SHP77 (cell line): ENCODE measurements at regions not wholly inside any gene's neighbourhood (a gene's known extent, or its start where the extent isn't known, plus 50 kb on each side); places are given as distances from the start of the nearest gene placed in this dataset.
A peak's percentile ranks its signal among the peaks of the same experiment; 100 is the strongest.

Source experiments
- DNase-seq, 2 experiments: peaks; one replicate each; lab custom pipeline; 2025; lab: John Stamatoyannopoulos, UW

DNA sequence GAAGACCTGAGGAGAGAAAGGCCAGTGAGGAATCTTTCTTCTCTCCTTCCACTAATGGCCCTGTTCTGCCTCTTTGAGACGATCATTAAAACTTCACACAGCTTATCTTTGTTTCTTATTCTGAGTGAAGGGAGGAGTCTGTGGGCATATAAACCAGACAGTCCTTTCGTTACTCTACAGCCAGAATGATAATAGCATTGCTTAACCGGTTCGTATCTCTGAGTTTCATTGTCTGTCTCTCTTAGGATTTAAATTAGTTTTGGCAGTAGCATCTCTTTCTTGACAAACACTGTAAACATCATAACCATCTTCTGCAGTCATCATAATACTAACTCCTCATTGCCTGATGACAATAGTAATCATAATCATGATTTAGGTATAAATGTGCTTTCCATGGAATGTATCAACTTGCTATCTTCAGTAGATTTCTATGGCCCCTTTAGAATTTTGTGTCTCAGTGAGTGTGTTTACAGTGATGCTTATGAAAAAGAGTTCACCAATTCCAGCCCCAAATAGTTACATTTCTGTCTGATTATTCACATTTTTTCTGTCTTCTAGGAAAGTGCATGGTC lies 618.8 kb upstream of the KLF4 start:
- DNase-seq: no peak

DNA sequence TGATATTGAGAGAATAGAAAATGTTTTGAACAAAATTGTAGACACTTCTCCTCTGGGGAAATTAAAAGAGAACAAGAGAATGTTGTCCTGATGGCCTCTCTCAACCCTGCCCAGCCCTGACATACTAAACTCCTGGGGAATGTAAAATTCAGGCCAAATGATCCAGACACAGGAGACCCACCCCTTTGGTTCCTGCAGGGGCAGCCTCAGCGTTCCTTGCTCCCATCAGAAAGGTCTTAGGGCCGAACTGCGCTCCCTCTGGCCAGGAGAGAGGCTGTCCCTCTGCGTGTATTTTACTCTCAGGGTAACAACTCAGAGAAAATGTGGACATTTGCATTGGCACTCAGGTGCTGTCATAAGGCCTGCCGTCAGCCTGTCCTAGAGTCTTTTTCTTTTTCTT lies 616.3 kb upstream of the KLF4 start:
- DNase-seq: no peak

DNA sequence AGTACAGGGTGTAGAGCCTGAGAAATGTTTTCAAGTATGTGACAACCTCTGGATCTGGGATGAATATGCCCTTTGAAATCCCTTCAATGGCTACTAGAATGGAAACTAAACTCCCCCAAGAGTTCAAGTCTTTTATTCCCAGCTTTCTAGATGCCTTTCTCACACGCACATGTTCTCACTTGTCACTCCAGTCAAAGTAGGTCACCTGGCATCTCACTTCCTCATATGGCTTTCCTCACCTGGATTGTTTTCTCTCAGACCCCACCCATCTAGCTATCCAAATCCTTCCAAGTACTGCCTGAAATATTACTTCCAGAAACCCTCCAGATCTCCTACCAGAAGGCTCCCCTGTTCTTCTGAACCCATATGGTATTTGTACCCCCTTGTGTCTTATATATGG lies 615.4 kb upstream of the KLF4 start:
- DNase-seq: no peak

DNA sequence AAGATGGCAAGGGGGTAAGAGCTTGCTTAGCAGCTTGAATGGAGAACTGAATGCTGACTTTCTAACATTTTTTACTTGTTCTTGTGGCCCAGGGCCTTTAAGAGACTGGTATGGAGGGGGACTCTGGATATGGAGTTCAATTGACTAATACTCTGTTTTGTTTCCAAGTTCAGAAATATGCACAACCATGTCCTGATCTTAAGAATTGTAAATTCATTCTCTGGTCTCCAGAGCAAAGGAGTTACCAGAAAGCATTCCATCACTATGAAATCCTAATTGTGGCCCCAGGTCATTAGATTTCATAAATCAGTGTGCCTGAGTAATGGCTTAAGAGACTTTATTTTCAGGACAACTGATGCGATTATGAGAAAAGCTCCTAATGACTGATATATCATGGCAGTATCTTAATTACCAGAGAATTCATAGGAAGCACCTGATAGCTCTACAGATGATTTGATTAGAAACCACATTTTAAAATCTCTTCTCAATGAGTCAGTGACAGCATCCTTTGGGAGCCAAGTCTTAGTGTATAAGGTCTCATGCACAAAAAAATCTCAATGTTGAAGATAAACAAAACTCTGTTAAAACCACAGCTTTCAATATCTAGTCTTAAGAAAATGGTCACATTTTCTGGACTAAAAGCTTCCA lies 613.6 kb upstream of the KLF4 start:
- no peak for DNase-seq

DNA sequence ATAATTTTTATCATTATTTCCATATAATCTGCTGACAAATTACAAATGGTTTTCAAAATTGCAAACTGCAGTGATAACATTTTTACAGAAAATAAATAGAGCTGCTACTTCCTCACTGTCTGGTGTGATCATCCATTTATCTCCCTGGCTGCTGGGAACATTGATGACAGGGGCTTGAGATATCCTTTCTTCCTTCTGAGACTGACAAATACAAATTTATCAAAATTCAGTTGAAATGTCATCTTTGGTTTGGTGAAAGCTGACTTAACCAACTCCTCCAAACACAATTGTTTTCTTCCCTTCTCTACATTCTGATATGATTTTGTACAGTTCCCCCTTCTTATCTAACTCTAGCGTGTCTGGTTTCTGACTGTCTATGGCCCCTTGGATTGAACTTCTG lies 611.8 kb upstream of the KLF4 start:
- no peak for DNase-seq

DNA sequence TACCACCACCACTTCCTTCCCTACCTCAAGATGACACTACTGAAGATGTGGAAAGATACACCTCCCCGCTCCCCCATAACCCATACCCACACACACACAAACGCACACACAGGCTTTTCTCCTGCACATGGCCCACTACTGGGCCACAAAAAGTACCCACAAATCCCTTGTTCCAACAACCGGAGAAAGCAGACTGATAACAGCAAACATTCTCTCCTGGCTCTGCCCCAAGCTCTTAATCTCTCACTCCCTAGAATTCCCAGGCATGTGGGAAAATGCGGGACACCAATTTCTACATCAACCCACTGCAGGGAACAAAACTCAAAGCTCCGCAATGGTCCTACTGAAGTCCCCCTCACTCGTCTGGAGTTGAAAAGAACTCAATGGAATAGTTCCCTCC lies 611.0 kb upstream of the KLF4 start:
- DNase-seq: no peak

DNA sequence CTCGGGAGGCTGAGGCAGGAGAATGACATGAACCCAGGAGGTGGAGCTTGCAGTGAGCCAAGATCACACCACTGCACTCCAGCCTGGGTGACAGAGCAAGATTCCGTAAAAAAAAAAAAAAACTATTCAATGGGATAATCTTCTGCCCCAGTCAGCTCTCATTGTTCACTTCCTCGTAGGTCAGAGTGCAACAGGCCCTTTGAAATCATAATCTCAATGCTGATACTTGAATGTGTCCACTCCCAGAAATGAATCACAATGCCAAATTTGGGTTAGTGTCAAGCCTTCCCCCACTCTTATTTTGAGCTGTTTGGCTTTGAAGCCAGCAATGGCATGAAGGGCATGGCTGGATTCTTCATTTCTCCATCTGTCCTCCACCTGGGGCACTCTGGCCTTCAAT lies 610.3 kb upstream of the KLF4 start:
- no peak for DNase-seq

DNA sequence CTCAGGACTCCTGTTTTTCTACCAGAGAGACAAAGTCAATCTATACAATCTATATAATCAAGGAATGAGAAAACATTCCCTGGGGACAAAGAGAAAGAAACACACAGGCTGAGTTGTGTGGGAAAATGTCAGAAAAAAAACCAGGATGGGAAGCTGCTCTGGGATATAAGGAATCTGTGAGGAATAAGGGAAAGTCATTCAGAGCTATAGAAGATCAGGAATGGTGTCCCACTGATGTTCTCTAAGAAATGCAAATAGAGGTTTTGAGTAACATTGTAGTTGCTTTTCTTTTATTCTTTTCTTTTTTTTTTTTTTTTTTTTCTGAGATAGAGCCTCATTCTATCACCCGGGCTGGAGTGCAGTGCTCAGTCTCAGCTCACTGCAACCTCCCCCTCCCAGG lies 605.9 kb upstream of the KLF4 start:
- DNase-seq: no peak

DNA sequence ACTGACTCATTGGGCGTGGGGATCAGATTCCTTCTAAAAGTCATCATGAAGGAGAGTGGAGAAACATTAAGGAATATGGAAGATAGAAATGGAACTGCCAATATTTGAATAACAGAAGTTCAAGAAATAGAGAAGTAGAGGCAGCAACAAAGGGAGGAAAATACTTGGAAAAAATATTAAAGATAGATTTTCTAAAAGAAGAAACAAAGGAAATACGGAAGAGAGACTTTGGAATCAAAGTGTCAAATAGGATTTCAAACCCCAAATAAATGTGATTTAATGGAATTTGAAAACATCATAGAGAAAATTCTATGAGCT lies 605.1 kb upstream of the KLF4 start:
- no peak for DNase-seq

DNA sequence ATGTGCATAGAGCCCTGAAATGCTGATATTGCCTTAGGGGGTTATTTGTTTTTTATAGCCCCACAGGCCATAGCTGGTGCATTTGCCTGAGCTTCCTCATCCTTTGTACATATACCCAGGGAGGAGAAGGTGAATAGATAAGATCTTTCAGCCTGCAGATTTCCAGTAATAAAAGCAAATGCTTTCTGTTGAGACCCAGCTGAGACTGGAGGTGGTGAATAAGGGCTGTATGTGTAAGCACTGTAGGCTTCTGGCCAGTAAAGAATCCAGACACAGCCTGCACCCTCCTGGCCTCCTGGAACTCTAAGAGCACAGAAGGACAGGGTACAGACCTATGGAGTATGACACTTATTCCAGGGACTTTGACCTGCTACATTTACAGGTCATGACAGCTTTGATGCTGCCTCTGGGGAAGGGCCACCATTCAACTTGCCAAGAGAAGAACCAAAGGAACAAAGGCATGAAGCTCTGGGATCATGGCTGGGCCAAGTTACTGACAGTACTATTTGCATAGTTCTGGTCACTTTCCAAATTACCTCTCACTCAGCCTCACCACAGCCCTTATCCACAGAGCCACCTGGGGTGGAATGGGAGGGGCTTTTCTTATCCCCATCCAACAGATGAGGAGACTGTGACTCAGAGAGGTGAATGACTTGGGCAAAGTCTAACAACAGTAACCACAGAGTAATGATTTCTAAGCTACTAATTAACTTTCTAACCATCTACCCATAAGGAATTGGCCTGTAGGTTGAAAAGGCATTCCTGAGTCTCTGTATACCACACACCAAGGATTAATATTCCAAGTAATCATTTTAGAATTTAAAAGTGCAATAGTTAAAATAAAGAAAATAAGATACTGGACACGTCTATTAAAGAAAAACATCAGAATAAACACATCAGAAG lies 604.5 kb upstream of the KLF4 start:
- DNase-seq: no peak

DNA sequence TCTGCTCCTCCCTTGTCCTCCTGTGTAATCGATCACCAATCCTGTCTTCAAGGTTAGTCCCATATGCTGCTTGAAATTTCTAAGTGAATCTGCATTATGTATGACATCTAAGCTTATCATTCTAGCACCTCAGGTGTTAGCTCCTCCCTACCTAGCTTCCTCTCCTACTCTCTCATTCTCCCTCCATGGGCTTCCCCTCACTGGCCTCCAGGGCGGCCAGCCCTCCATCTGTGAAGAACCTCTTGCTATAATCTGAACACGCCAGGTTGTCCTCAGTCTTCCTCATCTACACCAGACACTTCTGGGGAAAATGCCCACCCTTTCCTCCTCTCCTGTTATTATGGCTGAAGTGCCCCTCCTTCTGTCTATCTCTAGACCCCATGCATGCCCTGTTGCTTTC lies 599.3 kb upstream of the KLF4 start:
- DNase-seq: no peak

DNA sequence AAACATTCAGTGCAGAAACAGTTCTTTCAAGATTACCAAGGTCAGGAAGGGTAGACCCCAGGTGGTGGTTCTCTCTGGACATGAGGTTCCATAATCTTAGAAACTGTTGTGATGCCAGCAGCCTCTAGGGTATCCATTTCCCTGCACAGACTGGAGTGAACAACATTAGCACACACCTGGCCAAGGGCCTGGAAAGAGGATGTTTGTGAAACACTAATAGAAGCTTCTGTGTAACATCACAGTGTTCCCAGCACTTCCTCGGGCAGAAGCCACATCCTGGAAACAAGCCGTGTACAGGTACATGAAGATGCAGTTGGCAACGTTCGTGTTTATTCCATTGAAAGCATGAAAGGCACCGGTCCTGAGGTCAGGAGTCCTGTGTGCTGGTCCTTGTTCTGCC lies 598.2 kb upstream of the KLF4 start:
- peak in 1 of 2 experiments; percentile 10 for DNase-seq

DNA sequence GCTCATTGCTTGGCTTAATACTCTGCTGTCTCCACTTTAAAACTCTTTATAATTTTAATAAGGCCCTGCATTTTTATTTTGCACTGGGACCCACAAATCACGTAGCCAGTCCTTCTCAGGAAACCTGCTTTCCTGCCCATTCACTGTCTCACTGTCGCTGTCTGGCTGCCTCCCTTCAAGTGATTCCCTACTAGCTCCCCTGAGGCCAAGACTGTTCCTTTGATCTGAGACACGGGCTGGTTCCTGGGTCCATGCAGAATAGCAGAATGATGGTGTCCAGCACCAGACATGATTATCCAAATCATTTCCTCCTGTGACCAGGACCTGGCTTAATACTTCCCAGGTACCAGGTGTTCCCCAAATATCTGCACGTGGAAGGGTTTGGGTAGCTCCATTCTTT lies 597.1 kb upstream of the KLF4 start:
- DNase-seq: no peak

DNA sequence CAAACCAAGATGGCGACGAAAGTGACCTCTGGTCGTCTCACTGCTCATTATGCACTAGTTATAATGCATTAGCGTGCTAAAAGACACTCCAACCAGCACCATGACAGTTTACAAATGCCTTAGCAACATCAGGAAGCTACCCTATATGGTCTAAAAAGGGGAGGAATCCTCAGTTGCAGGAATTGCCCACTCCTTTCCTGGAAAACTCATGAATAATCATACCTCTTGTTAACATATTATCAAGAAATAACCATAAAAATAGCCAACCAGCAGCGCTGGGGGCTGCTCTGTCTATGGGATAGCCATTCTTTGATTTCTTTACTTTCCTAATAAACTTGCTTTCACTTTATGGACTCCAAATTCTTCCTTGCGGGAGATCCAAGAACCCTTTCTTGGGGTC lies 595.7 kb upstream of the KLF4 start:
- DNase-seq: no peak

DNA sequence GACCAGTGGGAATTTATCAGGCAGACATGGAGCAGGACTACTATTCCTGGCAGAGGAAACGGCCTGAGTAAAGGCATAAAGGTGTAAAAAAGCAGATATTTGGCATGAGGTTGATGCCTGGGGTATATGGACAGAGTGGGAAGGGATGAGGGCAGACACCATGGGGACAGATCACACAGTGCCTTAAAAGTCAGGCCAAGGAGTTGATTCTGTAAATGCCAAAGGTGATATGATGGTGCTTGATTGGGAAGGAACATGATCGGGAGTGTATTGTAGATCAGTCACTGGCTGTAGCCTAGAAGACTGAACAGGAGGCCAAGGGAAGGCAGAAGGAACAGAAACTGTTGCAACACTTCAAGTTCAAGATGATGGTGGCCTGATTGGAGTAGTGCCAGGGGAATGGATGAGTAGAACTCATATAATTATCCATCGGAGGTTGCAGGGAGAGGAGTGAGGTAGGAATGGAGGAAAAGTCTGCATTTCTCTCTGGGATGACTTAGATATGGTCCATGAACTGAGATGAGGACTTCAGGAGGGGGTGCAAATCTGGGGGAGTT lies 594.3 kb upstream of the KLF4 start:
- DNase-seq: no peak

DNA sequence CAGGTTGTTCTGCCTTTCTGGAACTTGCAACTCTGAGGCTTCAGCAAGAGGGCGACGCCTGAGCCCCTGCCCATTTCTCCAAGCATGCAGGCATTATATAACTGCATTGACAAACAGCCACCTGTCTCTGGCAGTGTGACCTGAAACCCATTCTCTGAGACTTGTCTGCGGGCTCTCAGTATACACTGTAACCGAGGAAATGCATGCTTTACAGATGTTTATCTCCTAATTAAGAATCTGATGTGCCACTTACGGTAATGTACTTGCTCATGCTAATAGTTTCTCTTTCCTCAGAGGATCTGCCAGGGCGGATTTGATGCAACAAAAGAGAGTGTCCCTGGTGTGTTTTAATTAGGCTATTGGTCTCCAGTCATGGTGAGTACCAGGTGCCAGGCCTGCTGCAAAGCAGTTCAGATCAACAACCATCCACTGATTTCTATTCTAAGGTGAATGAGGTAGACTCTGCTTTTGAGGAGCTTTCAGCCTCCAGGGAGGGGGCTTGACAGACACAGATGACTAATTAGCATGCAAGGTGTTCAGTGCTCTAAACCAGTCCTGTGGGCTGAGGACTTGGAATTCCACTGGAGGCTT lies 593.7 kb upstream of the KLF4 start:
- DNase-seq: no peak

DNA sequence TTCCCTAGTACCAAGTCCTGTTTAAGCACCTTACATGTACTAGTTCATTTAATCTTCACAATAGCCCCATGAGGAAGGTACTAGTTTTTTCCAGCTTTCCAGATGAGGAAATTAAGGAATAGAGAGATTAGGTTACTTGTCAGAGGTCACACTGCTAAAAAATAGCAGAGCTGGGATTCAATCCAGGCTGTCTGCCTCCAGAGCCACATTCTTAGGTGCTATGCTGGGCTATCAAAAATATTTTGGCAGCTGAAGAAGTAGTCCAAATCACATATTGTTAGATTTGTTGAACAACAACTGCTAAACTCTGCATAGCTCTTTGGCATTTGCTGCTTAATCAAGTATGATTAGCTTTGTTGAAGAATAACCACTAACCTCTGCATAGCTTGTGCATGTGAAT lies 591.5 kb upstream of the KLF4 start:
- no peak for DNase-seq

DNA sequence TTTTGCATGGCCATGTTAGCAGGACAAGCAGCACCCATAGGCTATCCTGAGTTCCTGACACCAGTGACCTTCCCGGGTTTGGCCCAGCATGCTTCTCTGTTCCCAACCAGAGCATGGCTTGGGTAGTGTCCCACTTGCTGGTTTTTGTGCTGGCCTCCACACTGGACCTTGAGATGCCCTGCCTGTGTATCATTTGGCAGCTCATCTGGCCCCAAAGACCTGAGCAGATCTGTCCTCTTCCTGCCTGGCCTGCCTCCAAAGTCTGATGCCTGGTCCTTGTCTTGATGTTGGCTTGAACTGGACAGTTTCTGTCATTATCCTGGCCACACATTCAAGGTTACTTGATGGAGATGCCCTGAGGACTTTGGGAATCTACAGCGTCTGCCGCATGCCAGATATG lies 590.7 kb upstream of the KLF4 start:
- DNase-seq: no peak

DNA sequence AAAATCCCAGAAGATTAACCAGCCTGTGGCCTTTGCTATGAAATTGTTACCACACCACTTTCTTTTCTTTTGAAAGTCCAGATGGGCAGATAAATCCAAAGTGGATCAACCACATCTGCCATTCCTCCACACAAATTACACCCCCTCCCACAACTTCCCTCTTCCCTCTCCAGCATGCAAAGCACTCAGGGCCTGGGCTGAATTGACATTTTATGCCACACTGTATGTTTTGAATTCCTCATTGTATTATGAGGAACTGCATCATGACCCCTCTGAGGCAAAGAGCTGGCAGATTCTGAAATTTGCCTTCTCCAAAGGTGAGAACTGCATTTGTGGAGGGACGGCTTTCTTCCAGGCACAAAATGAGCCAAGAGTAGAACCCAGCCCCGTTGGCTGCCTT lies 589.2 kb upstream of the KLF4 start:
- no peak for DNase-seq

DNA sequence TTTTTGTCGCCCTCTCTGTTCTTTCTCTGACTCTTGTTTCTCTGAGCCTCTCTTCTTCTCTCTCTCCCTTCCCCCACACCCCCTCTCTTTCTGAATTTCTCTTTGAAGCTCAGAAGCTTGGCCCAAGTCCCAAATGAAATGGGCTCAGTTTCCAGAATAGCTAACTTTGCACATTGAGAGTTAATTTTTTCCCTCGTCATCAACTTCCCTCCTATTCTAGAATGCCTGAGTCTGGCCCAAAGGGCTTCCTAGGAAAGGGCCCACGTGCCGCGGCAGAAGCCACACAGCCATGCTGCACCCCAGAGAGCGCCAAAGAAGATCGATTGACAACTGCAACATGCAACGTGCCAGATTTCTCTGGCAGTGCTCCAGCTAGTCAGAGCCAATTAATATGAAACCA lies 588.8 kb upstream of the KLF4 start:
- no peak for DNase-seq

DNA sequence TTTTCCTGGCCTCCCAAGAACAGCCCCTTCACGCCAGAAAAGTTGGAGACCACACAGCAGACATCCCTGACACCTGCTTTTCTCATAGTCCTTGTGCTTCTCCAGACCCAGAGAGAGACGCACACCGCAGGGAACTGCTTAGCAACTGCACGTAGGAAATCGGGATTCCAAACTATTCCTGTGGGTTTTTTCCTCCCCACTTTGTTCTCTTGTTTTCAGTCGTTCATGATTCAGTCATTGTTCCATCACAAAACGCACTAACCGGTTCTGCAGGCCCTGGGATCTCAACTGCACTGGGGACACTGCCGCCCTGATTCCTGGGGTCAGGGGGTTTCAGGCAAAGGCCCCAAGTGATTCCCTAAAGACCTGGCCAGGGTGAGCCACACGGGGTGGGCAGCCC lies 588.0 kb upstream of the KLF4 start:
- DNase-seq: no peak

DNA sequence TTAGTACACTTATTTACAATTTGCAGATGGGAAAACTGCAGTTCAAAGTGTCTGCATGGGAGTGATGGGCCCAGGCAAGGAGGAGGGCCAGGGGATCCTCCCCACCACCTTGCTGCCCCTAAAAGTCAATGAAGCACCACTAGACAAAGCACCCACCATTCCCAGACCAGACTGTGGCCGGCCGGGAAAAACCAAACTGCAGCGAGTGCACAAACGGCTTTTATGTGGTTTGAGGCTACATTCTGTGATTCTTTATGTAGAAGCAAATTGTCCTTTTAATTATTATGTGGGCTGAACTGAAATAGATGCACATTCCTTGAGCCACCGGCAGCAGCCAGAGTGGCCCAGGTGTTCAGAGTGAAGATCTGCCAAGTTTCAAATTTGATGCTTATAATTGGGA lies 585.3 kb upstream of the KLF4 start:
- DNase-seq: no peak

DNA sequence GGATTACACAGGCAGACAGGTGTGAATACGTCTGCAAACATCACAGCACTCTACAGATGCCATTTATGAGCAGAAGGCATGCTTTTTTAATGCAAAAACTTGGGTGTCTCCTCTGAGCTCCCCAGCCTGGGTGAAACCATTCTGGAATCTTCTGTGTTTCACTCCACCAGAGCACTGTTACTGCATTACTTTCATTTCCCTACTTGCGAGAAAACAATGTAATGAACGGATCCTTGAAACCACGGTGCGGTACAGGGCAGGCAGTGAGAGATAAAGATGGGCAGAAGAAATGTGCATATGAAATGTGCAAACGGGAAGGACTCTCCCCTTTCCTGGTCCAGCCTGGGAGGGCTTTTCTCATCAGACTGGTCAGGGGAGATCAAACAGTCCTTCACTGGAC lies 584.3 kb upstream of the KLF4 start:
- peak in 1 of 2 experiments; percentile 29 for DNase-seq
